ENCODE measurements at regions not wholly inside any gene's neighbourhood (a gene's known extent, or its start where the extent isn't known, plus 50 kb on each side); places are given as distances from the start of the nearest gene placed in this dataset.

DNA sequence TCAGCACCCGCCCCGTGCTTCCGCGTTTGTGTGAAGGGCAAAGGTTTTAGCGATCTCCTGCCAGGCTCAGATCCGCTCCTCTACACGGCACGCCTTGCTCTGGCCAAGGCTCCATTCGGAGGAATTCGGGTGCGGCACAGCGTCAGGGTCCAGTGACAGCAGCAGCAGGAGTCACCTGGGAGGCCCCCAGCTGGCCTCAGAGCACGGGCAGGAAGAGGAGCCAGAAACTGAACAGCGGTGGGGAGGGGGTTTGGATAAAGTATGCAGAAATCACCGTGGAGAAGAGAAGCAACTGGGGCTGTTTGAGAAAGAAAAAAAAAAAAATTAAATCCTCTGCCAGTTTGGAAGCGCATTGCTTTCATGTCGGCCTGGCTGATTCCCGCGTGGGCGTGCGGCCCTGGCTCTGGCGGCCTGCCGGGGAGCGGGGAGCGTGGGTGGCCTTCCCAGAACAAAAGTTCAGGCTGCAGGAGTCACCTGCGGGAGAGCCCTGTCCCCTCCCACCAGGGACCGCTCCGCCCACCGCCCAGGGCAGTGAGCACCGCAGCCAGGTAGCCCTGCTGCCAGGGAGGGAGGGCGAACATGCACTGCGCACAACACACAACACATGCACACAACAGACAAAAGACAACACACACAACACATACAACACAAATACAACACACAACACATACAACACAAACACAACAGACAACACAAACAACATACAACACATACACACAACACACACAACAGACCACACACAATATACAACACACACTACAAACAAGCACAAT lies 107.6 kb downstream of the ETS2 start:
- TF ChIP-seq, protein P1, sequence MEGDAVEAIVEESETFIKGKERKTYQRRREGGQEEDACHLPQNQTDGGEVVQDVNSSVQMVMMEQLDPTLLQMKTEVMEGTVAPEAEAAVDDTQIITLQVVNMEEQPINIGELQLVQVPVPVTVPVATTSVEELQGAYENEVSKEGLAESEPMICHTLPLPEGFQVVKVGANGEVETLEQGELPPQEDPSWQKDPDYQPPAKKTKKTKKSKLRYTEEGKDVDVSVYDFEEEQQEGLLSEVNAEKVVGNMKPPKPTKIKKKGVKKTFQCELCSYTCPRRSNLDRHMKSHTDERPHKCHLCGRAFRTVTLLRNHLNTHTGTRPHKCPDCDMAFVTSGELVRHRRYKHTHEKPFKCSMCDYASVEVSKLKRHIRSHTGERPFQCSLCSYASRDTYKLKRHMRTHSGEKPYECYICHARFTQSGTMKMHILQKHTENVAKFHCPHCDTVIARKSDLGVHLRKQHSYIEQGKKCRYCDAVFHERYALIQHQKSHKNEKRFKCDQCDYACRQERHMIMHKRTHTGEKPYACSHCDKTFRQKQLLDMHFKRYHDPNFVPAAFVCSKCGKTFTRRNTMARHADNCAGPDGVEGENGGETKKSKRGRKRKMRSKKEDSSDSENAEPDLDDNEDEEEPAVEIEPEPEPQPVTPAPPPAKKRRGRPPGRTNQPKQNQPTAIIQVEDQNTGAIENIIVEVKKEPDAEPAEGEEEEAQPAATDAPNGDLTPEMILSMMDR (IDR thresholded peaks at IDR 0.05): no peak
- H3K36me3 ChIP-seq: no peaks in the 10 kb centered on the region
- H3K9me3 ChIP-seq: no peaks in the 10 kb centered on the region
- peak overlapping the region; percentile 16 for H3K27ac ChIP-seq
- H3K4me1 ChIP-seq (ENCODE audit: control insufficient read depth in 1 of 2, insufficient read depth in 1 of 2, low read depth in 1 of 2, low read length in 1 of 2): peaks cover under 1 to 3% of the 10 kb centered on the region in 2 experiments
- H3K27me3 ChIP-seq: peaks cover 4% of the 10 kb centered on the region
- H3K4me3 ChIP-seq (ENCODE audit: low read depth in 1 of 2, low read length in 1 of 2): no peak overlapping the region

DNA sequence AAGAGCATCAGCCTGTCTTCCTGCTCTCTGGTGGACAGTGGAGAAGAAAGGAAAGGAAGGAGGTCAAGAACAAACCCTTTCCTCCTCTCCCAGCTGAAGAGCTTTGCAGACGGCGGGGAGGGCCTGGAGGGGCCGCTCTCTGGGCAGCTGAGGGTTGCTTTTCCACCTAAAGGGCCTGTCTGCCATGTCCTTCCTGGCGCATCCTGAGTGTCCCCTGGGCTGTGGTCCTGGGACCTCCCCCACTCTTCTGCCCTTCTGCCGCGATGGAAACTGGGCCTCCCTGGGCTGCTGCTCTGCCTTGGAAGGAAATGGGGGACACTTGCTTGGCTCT lies 107.0 kb downstream of the ETS2 start:
- no peaks in the 10 kb centered on the region for H3K9me3 ChIP-seq
- H3K36me3 ChIP-seq: no peaks in the 10 kb centered on the region
- H3K27ac ChIP-seq: peak overlapping the region; percentile 16
- TF ChIP-seq, protein P1 (IDR thresholded peaks at IDR 0.05): no peak
- H3K27me3 ChIP-seq: peaks cover 4% of the 10 kb centered on the region
- no peaks in the 10 kb centered on the region for H3K4me1 ChIP-seq (ENCODE audit: control insufficient read depth in 1 of 2, insufficient read depth in 1 of 2, low read depth in 1 of 2, low read length in 1 of 2)
- H3K4me3 ChIP-seq (ENCODE audit: low read depth in 1 of 2, low read length in 1 of 2): no peak overlapping the region

DNA sequence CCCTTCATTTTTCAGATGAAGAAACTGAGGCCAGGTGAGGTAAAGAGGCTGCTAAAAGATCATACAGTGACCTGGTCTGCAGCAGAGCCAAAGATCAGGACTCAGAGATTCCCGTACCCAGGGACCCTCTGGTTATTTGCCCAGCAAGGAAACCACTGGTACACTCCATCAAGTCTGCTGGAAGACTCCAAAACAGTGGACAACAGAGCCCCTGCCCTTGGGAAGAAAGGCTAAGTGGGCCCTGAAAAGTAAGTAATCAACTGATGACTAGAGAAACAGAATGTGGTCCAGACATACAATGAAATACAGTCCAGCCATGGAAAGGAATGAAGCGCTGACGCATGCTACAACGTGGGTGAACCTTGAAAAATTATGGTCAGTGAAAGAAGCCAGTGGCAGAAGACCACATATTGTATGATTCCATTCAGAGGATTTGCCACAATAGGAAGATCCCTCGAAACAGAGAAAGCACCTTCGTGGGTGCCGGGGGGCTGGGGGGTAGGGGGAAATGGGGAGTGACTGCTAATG lies 106.4 kb downstream of the ETS2 start:
- H3K27me3 ChIP-seq: peaks cover 4% of the 10 kb centered on the region
- TF ChIP-seq, protein P1 (IDR thresholded peaks at IDR 0.05): no peak
- H3K36me3 ChIP-seq: no peaks in the 10 kb centered on the region
- H3K4me1 ChIP-seq (ENCODE audit: control insufficient read depth in 1 of 2, insufficient read depth in 1 of 2, low read depth in 1 of 2, low read length in 1 of 2): no peaks in the 10 kb centered on the region
- H3K9me3 ChIP-seq: no peaks in the 10 kb centered on the region
- H3K27ac ChIP-seq: peak overlapping the region; percentile 16
- no peak overlapping the region for H3K4me3 ChIP-seq (ENCODE audit: low read depth in 1 of 2, low read length in 1 of 2)

DNA sequence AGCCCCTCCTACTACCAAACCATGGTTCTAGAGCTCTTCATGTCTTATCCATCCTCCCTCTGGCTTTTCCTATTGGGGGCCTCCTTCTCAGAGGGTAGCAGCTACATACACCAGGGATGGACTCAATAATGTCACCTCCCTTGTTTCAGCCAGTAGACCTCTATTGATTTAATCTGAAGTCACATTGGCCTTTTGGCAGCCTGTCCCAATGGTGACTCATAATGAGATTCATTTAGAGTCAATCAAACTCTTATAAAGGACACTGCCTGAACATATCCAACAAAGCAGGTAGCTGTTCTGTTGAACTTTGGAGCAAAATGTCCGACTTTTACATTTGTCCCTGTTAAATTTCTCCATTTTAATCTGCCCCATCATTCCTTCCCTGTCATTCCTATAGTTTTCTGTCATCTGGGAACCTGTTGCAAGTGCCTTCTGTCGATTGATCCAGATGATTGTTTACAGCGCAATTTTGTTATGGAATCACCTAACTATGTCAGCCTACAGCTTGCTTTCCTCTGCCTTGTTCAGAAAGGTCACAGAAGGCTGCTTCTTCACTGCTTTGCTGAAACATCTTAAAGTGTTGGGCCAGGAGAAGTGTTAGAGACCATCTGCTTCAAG lies 105.9 kb downstream of the ETS2 start:
- no peak overlapping the region for H3K27ac ChIP-seq

DNA sequence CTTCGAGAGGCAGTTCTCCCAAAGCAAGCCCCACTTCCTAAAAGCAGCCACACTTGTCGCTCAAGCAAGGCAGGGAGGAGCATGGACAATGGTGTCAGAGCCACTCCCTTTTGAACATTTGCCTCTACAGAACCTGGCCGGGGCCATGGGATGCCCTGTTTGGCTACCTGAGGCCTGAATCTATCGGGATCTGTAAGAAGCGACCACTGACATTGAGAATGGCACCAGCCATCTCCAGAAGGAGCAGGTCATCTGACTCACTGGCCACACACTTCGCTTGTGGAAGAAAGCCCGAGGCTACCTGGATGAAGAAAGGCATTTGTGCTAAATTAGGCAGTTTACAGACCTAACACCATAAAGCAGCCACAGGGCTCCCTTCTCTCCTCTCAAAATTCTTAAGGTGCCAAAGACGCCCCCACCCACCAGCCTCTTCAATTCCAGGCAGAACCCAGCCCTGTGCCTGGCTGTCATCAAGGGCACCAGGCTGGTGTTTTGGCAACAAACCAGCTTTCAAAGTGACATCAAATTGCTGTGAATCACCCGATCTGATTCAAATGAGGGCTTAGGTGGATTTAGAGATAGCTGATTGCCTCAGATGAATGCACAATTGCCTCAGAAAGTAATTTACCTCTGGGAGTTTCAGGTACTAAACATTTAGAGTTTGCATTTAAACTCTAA lies 104.8 kb downstream of the ETS2 start:
- TF ChIP-seq, protein P1 (IDR thresholded peaks at IDR 0.05): no peak
- Histone ChIP-seq H3K36me3 (no peaks in the 10 kb centered on the region), H3K27ac (no peak overlapping the region), H3K27me3 (peaks cover 4% of the 10 kb centered on the region), H3K4me3 (ENCODE audit: low read depth in 1 of 2, low read length in 1 of 2) (no peak overlapping the region), H3K4me1 (ENCODE audit: control insufficient read depth in 1 of 2, insufficient read depth in 1 of 2, low read depth in 1 of 2, low read length in 1 of 2) (no peaks in the 10 kb centered on the region), H3K9me3 (no peaks in the 10 kb centered on the region)

More for the DNA sequence above, 105.9 kb downstream of the ETS2 start:
- Histone ChIP-seq H3K9me3 (no peaks in the 10 kb centered on the region), H3K4me3 (ENCODE audit: low read depth in 1 of 2, low read length in 1 of 2) (no peak overlapping the region), H3K27me3 (peaks cover 4% of the 10 kb centered on the region), H3K36me3 (no peaks in the 10 kb centered on the region), H3K4me1 (ENCODE audit: control insufficient read depth in 1 of 2, insufficient read depth in 1 of 2, low read depth in 1 of 2, low read length in 1 of 2) (no peaks in the 10 kb centered on the region)
- TF ChIP-seq, protein P1 (IDR thresholded peaks at IDR 0.05): no peak
